GM18505 (cell line): ENCODE measurements at regions not wholly inside any gene's neighbourhood (a gene's known extent, or its start where the extent isn't known, plus 50 kb on each side); places are given as distances from the start of the nearest gene placed in this dataset.

Experiments used
- ATAC-seq: cut with Tn5 transposase; IDR thresholded peaks from one replicate; pipeline ENCODE4 v1.9.1; 2021; ENCODE audit not compliant: unreplicated experiment
- POLR2A ChIP-seq: IDR thresholded peaks from 4 replicates; pipeline ENCODE4 v1.6.1; 2011; ENCODE audit warnings: borderline replicate concordance; ENCODE audit not compliant: insufficient read depth, insufficient read length; ENCODE audit errors: extremely low read depth

DNA sequence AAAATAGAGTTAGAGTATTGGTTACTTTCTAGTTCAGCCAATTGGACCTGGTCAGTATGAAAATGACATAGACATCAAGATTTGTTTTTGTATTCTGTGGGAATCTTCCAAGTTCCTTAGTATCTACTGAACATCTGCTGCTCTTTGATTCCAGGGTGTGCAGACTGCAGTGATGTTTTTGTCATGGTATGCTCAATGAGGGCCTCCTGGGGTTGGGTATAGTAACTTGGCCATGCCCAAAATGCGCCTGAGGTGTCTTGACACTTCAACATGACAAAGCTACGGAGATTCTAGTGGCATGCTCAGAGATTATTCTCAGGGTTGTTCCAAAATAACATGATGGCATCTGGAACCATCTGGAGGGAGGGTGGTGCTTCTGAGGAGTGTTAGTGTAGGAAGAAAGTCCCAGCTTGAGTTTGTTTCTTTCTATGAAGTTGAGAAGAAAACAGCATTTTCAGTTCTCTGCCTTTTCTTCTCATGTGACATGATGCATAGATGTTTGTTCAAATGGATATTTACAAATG is 313.5 kb upstream of the TBL1XR1 start:
- no peak for TF ChIP-seq POLR2A
- no peak for ATAC-seq

DNA sequence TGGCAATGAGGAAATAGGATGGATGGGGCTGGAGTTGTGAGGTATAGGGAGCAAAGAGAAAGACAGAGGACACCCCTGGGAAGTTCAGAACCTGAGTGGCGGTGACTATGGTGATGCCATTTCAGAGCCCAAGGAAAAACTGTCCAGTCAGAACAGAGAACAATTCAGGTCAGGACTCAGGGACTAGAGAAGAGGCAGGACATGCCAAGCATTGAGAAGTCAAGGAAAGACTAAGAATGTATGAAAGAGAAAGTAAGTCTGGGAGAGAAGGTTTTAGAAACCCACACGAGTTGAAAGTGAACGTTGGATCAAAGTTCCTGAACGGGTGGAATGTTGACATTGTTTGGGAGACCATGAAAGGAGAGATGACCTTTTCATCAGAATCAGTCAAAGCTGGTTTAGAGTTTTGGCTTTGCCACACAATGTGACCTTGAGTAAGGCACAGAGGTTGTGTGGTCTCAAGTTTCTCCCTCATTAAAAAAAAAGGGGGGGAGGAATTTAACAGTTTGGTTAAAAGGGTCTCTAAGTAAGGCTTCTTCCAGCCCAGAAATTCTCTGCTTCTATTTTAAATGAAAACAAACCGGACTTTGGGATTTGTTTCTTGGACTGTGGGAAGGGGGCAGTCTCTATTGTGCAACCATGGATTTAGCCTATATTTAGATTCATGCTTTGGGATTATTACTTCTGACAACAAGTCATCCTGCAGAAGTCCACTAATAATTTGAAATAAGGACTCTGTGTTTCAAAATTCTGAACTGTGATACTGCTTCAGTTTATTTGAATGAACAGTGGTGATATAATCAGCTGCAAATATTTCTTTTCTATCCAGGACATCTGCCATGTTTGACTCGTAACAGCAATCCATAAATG is 315.9 kb upstream of the TBL1XR1 start:
- no peak for ATAC-seq
- TF ChIP-seq POLR2A, result no peak

DNA sequence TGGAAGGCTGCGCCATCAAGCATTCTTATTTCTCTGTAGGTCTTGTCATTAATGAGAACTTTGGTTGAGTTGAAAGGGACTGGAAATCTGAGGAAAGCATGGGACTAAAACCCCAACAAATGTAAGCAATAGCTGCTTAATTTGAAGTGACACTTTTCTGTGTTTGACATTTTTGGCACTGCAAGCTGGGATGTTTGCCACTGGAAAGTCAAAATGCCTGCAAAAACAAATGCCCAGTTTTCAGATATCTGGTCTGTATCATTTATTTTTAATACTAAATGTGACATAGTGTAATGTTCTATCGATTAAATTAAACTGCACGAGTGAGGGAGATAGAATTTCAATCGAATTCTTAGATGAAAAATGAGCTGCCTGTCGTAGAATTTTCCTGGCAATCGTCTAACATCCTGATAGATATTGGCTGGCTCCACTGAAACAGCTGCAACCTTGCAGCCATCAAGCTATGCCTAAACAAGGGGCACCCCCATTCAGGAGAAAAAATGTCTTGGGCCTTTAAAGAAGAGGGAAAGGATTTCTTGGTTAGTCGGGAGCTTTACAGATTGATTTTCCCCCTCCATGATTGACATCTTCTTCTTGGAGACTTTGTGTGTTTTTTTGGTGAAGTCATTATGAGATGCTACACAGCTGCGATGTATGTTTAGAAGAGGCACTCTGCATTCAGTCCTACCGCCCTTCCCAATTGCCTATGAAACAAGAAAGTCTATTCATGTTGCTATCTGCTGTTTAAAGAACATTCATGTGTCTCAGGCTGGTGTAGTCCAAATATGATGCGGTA is 316.7 kb upstream of the TBL1XR1 start:
- TF ChIP-seq POLR2A, result no peak
- no peak for ATAC-seq

DNA sequence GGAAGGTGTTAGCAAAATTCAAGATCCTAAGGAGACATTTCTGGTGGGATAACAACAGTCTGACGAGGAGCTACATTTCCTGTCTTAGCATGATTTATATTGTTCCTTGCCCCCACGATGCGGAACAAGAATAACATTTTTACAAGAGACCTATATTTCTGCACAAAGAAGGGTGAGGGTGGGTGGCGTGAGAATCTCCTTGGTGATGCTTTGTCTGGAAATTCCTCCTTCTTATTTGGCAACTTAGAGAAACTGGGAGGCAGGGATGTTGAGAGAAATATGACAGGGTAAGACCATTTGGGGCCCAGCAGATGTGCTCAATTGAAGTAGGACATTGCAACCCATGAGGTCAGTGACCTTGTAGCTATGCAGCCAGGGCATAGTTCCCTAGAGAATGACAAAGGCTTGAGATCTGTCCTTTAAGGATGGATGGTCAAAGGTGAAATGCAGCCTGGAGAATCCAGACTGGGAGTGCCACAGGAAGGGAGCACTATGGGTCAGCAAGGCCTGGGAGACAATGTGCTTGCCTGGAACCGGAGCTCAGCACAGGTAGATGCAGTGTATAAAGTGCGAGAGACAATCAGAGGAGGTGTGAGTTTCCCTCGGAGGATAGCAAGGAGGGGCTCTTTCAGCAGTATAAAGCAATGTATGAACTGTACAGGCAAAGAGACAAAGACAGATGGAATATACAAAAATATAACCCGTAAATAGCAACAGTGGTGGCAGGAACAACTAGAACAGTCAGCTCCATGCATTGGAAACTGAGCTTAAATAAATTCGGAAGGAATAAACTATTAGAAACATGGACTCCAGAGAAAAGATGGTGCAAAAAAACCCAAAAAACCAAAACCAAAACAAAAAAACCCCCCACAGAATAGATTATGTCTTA is 317.6 kb upstream of the TBL1XR1 start:
- no peak for ATAC-seq
- TF ChIP-seq POLR2A, result no peak

DNA sequence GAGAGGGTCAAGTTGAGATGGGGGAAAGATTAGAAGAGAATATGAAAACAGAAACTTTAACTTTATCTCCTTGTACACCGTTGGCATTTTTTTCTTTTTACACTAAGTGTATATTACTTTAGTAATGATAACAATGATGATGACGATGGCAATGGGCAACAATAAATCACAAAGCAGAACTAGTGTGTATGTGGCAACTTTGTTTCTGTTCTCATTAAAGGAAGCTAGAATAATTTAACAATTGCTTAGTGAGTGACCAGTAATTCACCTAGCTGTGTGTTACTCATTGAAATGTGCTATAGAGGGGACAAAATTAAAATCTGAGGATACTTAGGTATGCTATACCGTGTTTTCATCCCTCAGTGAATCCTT is 318.5 kb upstream of the TBL1XR1 start:
- no peak for TF ChIP-seq POLR2A
- ATAC-seq, result no peak

DNA sequence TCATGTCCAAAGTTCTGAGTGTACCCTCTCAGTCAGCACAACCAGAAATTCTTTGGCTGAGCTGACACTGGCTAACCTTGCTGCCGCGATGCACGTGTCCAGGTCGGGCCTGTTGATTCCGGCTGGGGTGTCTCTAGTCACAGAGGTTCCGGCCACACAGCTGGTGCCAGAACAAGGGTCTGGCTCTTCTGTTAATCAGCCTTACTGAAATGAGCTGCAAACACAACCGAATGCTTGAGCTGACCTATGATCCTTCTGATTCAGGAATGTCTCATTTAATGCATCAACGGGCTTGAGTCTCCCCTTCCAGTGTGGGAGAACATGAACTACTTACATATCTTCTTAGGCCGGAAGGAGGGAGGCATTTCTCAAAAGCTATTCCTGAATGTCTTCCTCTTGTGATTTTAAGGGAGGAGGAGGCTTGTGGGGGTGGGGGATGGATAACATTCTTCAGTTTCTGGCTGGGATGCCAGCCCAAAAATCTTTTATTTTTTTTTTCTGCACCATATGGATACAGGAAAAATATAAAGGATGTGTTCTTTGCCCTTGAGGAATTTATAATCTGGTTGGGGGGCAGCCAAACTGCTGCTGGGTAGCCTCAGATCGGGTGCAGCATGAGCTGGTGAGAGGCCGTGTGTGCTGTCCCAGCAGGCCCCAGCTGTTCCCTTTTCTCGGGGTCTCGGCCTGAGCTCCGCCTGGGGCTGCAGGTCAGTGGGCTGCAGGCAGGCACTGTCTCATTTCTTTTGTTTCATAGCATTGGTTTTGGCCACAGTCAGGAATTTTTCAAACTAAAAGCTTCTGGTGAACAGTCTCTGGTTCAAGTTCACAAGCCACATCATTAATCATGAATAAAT is 319.1 kb upstream of the TBL1XR1 start:
- no peak for ATAC-seq
- no peak for TF ChIP-seq POLR2A

DNA sequence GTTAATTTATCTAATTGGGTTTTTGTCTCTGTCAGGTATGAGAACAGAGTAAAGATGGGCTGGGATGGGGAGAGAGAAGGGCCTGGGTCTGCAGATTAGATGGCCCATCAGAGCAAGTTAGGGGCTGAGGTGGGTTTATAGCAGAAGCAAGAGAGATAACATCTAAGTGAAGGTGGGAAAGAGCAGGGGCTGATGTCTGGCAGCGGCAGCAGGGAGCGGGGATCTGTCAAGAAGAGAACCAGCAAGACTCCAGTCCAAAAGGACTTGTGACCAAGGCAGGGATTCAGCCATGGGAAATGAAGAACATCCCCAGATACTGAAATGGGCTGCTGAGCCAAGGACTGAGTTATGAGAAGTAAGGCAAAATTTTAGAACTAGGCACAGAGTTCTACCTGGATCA is 320.6 kb upstream of the TBL1XR1 start:
- TF ChIP-seq POLR2A, result no peak
- no peak for ATAC-seq

DNA sequence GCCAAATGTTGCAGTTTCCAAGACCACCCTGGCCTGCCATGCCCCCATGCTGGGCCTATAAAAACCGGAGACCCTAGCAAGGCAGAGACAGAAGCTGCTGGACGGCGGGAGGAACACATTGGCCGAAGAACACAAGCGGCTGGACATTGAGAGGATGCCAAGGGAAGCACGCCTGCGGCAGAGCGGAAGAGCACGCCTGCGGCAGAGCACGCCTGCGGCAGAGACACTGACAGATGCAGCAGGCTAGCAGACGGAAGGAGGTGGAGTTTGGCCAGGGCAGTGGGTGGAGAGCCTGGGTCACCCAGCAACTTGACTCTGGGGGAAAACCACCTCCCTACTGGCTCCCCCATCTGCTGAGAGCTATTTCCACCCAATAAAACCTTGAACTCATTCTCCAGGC is 322.3 kb upstream of the TBL1XR1 start:
- TF ChIP-seq POLR2A, result no peak
- ATAC-seq, result no peak

DNA sequence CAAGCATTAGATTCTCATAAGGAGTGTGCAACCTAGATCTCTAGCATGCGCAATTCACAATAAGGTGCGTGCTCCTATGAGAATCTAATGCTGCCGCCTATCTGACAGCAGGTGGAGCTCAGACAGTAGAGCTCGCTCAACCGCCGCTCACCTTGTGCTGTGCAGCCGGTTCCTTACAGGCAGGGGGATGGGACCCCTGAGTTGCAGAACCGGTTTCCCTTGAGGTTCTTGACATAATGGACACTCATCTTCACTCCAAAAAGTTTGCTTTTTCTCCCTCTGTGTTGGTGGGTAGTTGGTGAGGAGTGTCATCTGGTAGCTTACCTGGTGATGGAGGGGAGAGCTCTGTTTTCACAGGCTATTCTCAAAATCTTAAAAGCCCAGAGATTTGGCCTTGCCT is 324.0 kb upstream of the TBL1XR1 start:
- no peak for ATAC-seq
- TF ChIP-seq POLR2A, result no peak

DNA sequence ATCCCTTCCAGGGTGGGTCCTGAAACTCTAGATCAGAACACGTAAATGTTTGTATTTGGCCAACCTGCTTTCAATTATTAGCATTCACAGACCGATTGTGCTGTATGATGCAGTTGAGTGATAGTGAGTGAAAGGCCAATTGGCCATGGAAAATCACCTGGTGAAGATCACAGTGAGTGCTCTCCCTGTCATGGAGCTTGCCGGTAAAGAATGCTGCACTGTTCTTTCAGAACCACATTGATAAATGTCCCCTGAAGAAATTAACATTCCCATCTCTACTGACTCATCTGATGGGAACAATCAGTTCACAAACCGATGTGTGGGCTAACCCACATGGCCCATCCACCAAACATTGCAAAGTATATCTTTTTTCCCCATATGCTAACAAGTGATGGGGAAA is 324.8 kb upstream of the TBL1XR1 start:
- no peak for TF ChIP-seq POLR2A
- no peak for ATAC-seq

DNA sequence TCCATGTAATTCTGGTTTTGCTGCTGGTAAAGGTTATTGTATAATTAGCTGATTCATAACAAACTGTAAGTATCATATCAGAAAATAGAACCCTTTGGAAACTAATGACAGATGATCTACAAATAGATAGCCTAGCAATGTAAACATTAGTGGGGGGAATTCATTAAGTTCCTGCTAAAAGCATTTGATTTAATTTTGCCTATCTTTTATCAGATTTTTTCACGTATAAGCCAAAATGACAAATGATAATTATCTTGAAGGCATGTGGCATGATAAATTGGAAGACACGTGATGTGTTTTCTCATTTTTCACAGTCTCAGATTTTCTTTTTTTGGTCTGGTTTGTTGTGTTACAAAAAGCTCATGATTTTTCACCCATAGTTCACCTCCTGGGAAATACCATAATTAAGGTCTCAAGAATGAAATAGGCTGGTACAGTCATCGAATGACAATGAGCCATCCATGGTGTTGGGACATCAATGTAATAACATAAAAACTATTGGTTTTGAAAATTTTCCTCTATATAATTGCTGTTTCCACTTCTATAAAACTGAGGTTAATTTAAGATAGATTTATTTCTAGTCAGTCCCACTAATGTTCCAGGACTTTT is 325.9 kb upstream of the TBL1XR1 start:
- ATAC-seq, result no peak
- no peak for TF ChIP-seq POLR2A
